ENCODE measurements at regions not wholly inside any gene's neighbourhood (a gene's known extent, or its start where the extent isn't known, plus 50 kb on each side); places are given as distances from the start of the nearest gene placed in this dataset.

DNA sequence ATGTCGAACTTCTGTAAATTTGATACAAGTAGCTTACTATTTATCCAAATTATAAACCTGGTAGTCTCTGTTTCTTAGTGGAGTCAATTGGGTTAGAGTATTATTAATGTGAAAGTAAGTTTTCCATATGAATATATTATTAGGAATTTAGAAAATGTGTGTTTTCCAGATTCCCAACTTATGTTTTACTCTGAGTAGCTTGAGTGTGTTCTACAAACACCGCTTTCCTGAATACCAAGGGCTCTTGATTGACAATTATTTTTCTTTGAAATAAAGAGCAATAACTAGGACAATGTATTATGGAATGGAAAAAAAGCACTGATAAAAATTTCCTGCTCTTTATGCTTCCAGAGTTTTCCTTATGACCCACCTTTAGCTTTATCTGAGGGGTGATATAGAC is 233.6 kb downstream of the POSTN start:
- no peak for FAIRE-seq
- no peak overlapping the region for H3K4me3 ChIP-seq (replicated peaks in 1 of 3; ENCODE audit: insufficient read depth in 1 of 3, low read depth in 2 of 3, low read length in 3 of 3)
- no peak overlapping the region for H3K27ac ChIP-seq (ENCODE audit: extremely low read length, insufficient read depth, low read length)
- no TSS peak for BruUV-seq (replicated peaks)
- H3K36me3 ChIP-seq (replicated peaks in 1 of 2; ENCODE audit: control insufficient read depth in 1 of 2, insufficient read depth in 2 of 2, low read length in 2 of 2) = no peaks in the 10 kb centered on the region
- no peak for DNase-seq (ENCODE audit: low spot score)
- H4K20me1 ChIP-seq (ENCODE audit: insufficient read depth, low read length) = no peaks in the 10 kb centered on the region
- no peaks in the 10 kb centered on the region for H3K79me2 ChIP-seq (ENCODE audit: insufficient read depth, low read length)
- no peak overlapping the region for H3K4me2 ChIP-seq (ENCODE audit: low read depth, low read length)
- in situ Hi-C loops (cut with HindIII; ENCODE audit: extremely low pct_ligation_motif_present, low pct_unique_long_range_greater_than_20kb) = no loop called here
- H3K9me3 ChIP-seq (ENCODE audit: low read length) = no peaks in the 10 kb centered on the region
- no peak overlapping the region for H2AFZ ChIP-seq (ENCODE audit: low read length)
- WGBS (ENCODE audit: low lambda C conversion rate) = 0% methylated on average over 2 of the region's 2 CpGs
- POLR2A ChIA-PET = no interaction called here
- no peaks in the 10 kb centered on the region for H3K4me1 ChIP-seq (ENCODE audit: insufficient read depth, low read length)
- CTCF ChIA-PET (ENCODE audit: low intra/inter-chr PET ratio, low total read pairs) = no interaction called here
- no peak overlapping the region for H3K9ac ChIP-seq (ENCODE audit: insufficient read depth, low read depth, low read length)
- no peak for ATAC-seq
- no peaks in the 10 kb centered on the region for H3K27me3 ChIP-seq (ENCODE audit: control insufficient read depth in 1 of 2, insufficient read depth in 2 of 2, low read length in 2 of 2)
- intact Hi-C loops (cut with micrococcal nuclease; ENCODE audit: unreplicated experiment) = no loop called here
- TF ChIP-seq, protein P1, sequence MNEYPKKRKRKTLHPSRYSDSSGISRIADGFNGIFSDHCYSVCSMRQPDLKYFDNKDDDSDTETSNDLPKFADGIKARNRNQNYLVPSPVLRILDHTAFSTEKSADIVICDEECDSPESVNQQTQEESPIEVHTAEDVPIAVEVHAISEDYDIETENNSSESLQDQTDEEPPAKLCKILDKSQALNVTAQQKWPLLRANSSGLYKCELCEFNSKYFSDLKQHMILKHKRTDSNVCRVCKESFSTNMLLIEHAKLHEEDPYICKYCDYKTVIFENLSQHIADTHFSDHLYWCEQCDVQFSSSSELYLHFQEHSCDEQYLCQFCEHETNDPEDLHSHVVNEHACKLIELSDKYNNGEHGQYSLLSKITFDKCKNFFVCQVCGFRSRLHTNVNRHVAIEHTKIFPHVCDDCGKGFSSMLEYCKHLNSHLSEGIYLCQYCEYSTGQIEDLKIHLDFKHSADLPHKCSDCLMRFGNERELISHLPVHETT (CRISPR knock-in tag; conservative IDR thresholded peaks at IDR 0.05) = no peak
- TF ChIP-seq ZNF24 (IDR thresholded peaks at IDR 0.05) (no peak), HBP1 (CRISPR knock-in tag; IDR thresholded peaks at IDR 0.05; ENCODE audit: low read depth) (no peak), ZNF510 (CRISPR knock-in tag; IDR thresholded peaks at IDR 0.05; ENCODE audit: low read depth) (no peak), FOXP4 (CRISPR knock-in tag; IDR thresholded peaks at IDR 0.05) (no peak), ZNF660 (CRISPR knock-in tag; IDR thresholded peaks at IDR 0.05; ENCODE audit: borderline replicate concordance, low read depth) (no peak), ZBTB14 (CRISPR knock-in tag; IDR thresholded peaks at IDR 0.05) (no peak), MEIS2 (CRISPR knock-in tag; IDR thresholded peaks at IDR 0.05) (no peak), NFIB (CRISPR knock-in tag; IDR thresholded peaks at IDR 0.05; ENCODE audit: borderline replicate concordance) (no peak), TCF12 (IDR thresholded peaks at IDR 0.05) (no peak), TCF12 (CRISPR knock-in tag; IDR thresholded peaks at IDR 0.05) (no peak), GATAD2A (CRISPR knock-in tag; IDR thresholded peaks at IDR 0.05) (no peak)
- TF ChIP-seq, protein P2, sequence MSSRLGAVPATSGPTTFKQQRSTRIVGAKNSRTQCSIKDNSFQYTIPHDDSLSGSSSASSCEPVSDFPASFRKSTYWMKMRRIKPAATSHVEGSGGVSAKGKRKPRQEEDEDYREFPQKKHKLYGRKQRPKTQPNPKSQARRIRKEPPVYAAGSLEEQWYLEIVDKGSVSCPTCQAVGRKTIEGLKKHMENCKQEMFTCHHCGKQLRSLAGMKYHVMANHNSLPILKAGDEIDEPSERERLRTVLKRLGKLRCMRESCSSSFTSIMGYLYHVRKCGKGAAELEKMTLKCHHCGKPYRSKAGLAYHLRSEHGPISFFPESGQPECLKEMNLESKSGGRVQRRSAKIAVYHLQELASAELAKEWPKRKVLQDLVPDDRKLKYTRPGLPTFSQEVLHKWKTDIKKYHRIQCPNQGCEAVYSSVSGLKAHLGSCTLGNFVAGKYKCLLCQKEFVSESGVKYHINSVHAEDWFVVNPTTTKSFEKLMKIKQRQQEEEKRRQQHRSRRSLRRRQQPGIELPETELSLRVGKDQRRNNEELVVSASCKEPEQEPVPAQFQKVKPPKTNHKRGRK (CRISPR knock-in tag; IDR thresholded peaks at IDR 0.05) = no peak

Measured in HepG2 (cell line).